Cardiac fibroblast (primary cell): ENCODE measurements at regions not wholly inside any gene's neighbourhood (a gene's known extent, or its start where the extent isn't known, plus 50 kb on each side); places are given as distances from the start of the nearest gene placed in this dataset.
"Not testable (repeated sequence)": the region's sequence is repeated elsewhere in the genome, so short reads cannot be mapped to it uniquely, and the experiment has no call there.

Source experiments
- DNase-seq, 2 donors: peaks; one replicate each; pipeline versions ENCODE4 v3.0.0 to v3.0.0-alpha.2; 2010; ENCODE audit warnings: low read depth in 2 of 2
- H3K4me3 ChIP-seq, 2 donors: replicated peaks in 1 of 2; 1 replicate in 1 of 2; 2 replicates in 1 of 2; pipeline ENCODE4 v1.5.1; 2011; ENCODE audit warnings: low read depth in 2 of 2, low read length in 2 of 2, mild to moderate bottlenecking in 2 of 2, moderate library complexity in 1 of 2

GRCh38 chr21:5975719-5976118 lies 4545.7 kb upstream of the TPTE start:
- not testable (repeated sequence) for DNase-seq, H3K4me3 ChIP-seq

- not testable (repeated sequence) for DNase-seq, H3K4me3 ChIP-seq
These were observed 4523.8 kb upstream of the TPTE start for GRCh38 chr21:5997586-5997985.

GRCh38 chr21:6015422-6016057 lies 4505.8 kb upstream of the TPTE start:
- DNase-seq, H3K4me3 ChIP-seq: not testable (repeated sequence)

GRCh38 chr21:6020460-6020859 lies 4500.9 kb upstream of the TPTE start:
- DNase-seq, H3K4me3 ChIP-seq: not testable (repeated sequence)

- not testable (repeated sequence) for H3K4me3 ChIP-seq, DNase-seq
These were observed 4500.2 kb upstream of the TPTE start for GRCh38 chr21:6020953-6021716.

GRCh38 chr21:6021717-6022270 lies 4499.6 kb upstream of the TPTE start:
- DNase-seq, H3K4me3 ChIP-seq: not testable (repeated sequence)

- DNase-seq, H3K4me3 ChIP-seq: not testable (repeated sequence)
These were observed 4498.1 kb upstream of the TPTE start for GRCh38 chr21:6023331-6023730.

- not testable (repeated sequence) for H3K4me3 ChIP-seq, DNase-seq
These were observed 4496.2 kb upstream of the TPTE start for GRCh38 chr21:6025139-6025538.

- H3K4me3 ChIP-seq, DNase-seq: not testable (repeated sequence)
These were observed 4493.9 kb upstream of the TPTE start for GRCh38 chr21:6027497-6027896.

- DNase-seq, H3K4me3 ChIP-seq: not testable (repeated sequence)
These were observed 4487.2 kb upstream of the TPTE start for GRCh38 chr21:6034124-6034678.

GRCh38 chr21:6034820-6035473 lies 4486.4 kb upstream of the TPTE start:
- H3K4me3 ChIP-seq, DNase-seq: not testable (repeated sequence)

GRCh38 chr21:6035474-6036155 lies 4485.8 kb upstream of the TPTE start:
- DNase-seq, H3K4me3 ChIP-seq: not testable (repeated sequence)

- H3K4me3 ChIP-seq, DNase-seq: not testable (repeated sequence)
These were observed 4482.2 kb upstream of the TPTE start for GRCh38 chr21:6039224-6039623.

GRCh38 chr21:6040095-6040494 lies 4481.3 kb upstream of the TPTE start:
- not testable (repeated sequence) for DNase-seq, H3K4me3 ChIP-seq

GRCh38 chr21:6043430-6044275 lies 4477.7 kb upstream of the TPTE start:
- not testable (repeated sequence) for H3K4me3 ChIP-seq, DNase-seq

GRCh38 chr21:6044695-6045094 lies 4476.7 kb upstream of the TPTE start:
- H3K4me3 ChIP-seq, DNase-seq: not testable (repeated sequence)

- DNase-seq, H3K4me3 ChIP-seq: not testable (repeated sequence)
These were observed 4471.5 kb upstream of the TPTE start for GRCh38 chr21:6049930-6050329.
